DND-41 (cell line): ENCODE measurements at regions not wholly inside any gene's neighbourhood (a gene's known extent, or its start where the extent isn't known, plus 50 kb on each side); places are given as distances from the start of the nearest gene placed in this dataset.

Experiments
- ATAC-seq: fragments of 200-7000 bp; cut with Tn5 transposase; 3 replicates; pipeline ENCODE4 v1.9.1; 2021; ENCODE audit warnings: low read depth; ENCODE audit not compliant: insufficient read depth
- DNase-seq: peaks from one replicate; pipeline ENCODE4 v3.0.0-alpha.2; 2020
- H2AFZ ChIP-seq: 2 replicates; pipeline ENCODE4 v1.6.0; 2012; ENCODE audit warnings: low read depth, low read length
- H3K27ac ChIP-seq: 2 replicates; pipeline ENCODE4 v1.5.1; 2012; ENCODE audit warnings: low read length, inconsistent platforms
- H3K27me3 ChIP-seq: fragments of 200-600 bp; sonication (generic); 2 replicates; pipeline ENCODE4 v1.6.0; 2012; ENCODE audit warnings: low read length, mild to moderate bottlenecking, inconsistent platforms; ENCODE audit not compliant: insufficient read depth, poor library complexity
- H3K36me3 ChIP-seq: 2 replicates; pipeline ENCODE4 v1.5.1; 2012; ENCODE audit warnings: low read length, inconsistent platforms; ENCODE audit not compliant: insufficient read depth
- H3K4me1 ChIP-seq: 2 replicates; pipeline ENCODE4 v1.5.1; 2012; ENCODE audit warnings: mild to moderate bottlenecking, low read length; ENCODE audit not compliant: insufficient read depth
- H3K4me2 ChIP-seq: 2 replicates; pipeline ENCODE4 v1.6.0; 2012; ENCODE audit warnings: mild to moderate bottlenecking, moderate library complexity, low read length, inconsistent platforms; ENCODE audit not compliant: insufficient read depth
- H3K4me3 ChIP-seq, 2 experiments: fragments of 200-600 bp in 1 of 2; shearing (Covaris generic) in 1 of 2; 2 replicates each; pipeline ENCODE4 v1.5.1; 2012 to 2016; ENCODE audit warnings: inconsistent platforms in 2 of 2, low read length in 2 of 2, mild to moderate bottlenecking in 2 of 2, low read depth in 1 of 2, moderate library complexity in 1 of 2
- H3K79me2 ChIP-seq: 2 replicates; pipeline ENCODE4 v1.6.0; 2012; ENCODE audit warnings: low read length, inconsistent platforms; ENCODE audit not compliant: insufficient read depth
- H3K9ac ChIP-seq: 2 replicates; pipeline ENCODE4 v1.6.0; 2012; ENCODE audit warnings: low read depth, mild to moderate bottlenecking, inconsistent platforms, low read length, moderate library complexity
- H3K9me3 ChIP-seq: 2 replicates; pipeline ENCODE4 v1.5.1; 2012; ENCODE audit warnings: low read length, moderate library complexity, mild to moderate bottlenecking, inconsistent platforms; ENCODE audit not compliant: insufficient read depth, severe bottlenecking
- H4K20me1 ChIP-seq: 2 replicates; pipeline ENCODE4 v1.6.0; 2012; ENCODE audit warnings: low read length; ENCODE audit not compliant: insufficient read depth
- EZH2 ChIP-seq: IDR thresholded peaks from 3 replicates; pipeline ENCODE4 v1.6.1; 2012; ENCODE audit warnings: borderline replicate concordance, low read depth, mild to moderate bottlenecking, moderate library complexity, low read length, inconsistent platforms; ENCODE audit not compliant: severe bottlenecking
- TF ChIP-seq, protein P1 (sequence below): IDR thresholded peaks from 2 replicates; pipeline ENCODE4 v1.5.1; 2012; ENCODE audit warnings: borderline replicate concordance, low read length, moderate library complexity, mild to moderate bottlenecking; ENCODE audit not compliant: poor library complexity, severe bottlenecking; ENCODE audit errors: extremely low read depth

DNA sequence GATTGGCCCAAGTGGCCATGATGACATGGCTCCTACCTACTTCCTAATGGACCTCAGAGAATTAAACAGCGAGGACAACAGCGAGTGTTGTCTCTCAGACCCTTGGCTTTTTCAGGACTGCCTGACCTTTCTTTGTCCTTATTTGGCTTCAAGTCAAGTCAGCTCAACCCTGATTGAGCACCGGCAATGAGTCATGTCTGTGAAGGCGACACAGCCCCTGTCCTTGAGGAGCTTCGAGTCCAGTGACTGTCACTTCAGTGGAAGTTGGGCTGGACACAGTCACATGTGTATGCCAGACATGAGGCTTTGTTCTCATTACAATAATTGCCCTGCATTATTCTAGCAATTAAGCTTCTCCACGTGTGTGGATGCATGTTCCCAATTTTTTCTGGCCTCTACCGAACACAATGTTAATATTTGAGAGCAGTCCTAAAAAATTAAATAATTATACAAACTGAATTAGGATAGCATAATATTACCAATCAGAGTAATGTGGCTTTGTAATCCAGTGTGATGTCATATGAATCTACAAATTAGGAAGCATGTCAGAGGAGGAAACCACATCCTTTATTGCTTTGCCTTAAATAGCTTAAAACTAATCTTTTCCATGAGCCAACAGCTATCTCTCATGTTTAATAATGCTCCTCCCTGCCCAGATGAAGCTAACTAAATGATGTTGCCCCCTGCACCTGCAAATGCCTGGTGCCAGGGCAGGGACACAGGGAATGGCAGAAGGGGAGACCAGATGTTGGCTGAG is 178.6 kb downstream of the CDH26 start:
- TF ChIP-seq, protein P1, sequence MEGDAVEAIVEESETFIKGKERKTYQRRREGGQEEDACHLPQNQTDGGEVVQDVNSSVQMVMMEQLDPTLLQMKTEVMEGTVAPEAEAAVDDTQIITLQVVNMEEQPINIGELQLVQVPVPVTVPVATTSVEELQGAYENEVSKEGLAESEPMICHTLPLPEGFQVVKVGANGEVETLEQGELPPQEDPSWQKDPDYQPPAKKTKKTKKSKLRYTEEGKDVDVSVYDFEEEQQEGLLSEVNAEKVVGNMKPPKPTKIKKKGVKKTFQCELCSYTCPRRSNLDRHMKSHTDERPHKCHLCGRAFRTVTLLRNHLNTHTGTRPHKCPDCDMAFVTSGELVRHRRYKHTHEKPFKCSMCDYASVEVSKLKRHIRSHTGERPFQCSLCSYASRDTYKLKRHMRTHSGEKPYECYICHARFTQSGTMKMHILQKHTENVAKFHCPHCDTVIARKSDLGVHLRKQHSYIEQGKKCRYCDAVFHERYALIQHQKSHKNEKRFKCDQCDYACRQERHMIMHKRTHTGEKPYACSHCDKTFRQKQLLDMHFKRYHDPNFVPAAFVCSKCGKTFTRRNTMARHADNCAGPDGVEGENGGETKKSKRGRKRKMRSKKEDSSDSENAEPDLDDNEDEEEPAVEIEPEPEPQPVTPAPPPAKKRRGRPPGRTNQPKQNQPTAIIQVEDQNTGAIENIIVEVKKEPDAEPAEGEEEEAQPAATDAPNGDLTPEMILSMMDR, result no peak
- no peak for TF ChIP-seq EZH2

GRCh38 chr20:60137657-60138245 is 179.5 kb downstream of the CDH26 start:
- no peak overlapping the region for H3K9ac ChIP-seq
- H3K4me1 ChIP-seq, result peaks cover 14% of the 10 kb centered on the region
- H3K27ac ChIP-seq, result no peak overlapping the region
- H3K9me3 ChIP-seq, result no peaks in the 10 kb centered on the region
- peaks cover 30% of the 10 kb centered on the region for H4K20me1 ChIP-seq
- peak; percentile 65 for ATAC-seq
- H3K36me3 ChIP-seq, result peaks cover 33% of the 10 kb centered on the region
- peak; percentile 42 for DNase-seq
- H3K4me3 ChIP-seq, result no peak overlapping the region
- no peaks in the 10 kb centered on the region for H3K27me3 ChIP-seq
- peaks cover 24% of the 10 kb centered on the region; the same call in 1 of the 2 replicates for H3K79me2 ChIP-seq
- TF ChIP-seq, protein P1, result peak; percentile 71
- no peak for TF ChIP-seq EZH2
- no peak overlapping the region for H3K4me2 ChIP-seq
- no peak overlapping the region for H2AFZ ChIP-seq

More for the DNA sequence above, 178.6 kb downstream of the CDH26 start:
- peaks cover 21% of the 10 kb centered on the region for H3K4me1 ChIP-seq
- peaks cover 35% of the 10 kb centered on the region for H3K36me3 ChIP-seq
- H2AFZ ChIP-seq, result no peak overlapping the region
- H3K9ac ChIP-seq, result no peak overlapping the region
- no peak overlapping the region for H3K4me3 ChIP-seq
- DNase-seq (no peak), ATAC-seq (peak; percentile 51)
- peak overlapping the region; percentile 43; the same call in 1 of the 2 replicates for H3K27ac ChIP-seq
- H3K27me3 ChIP-seq, result no peaks in the 10 kb centered on the region
- peaks cover 32% of the 10 kb centered on the region; the same call in 1 of the 2 replicates for H3K79me2 ChIP-seq
- H3K9me3 ChIP-seq, result no peaks in the 10 kb centered on the region
- peaks cover 38% of the 10 kb centered on the region for H4K20me1 ChIP-seq
- no peak overlapping the region for H3K4me2 ChIP-seq

- Histone ChIP-seq H3K36me3 (peaks cover 31% of the 10 kb centered on the region), H3K79me2 (peaks cover 22% of the 10 kb centered on the region; the same call in 1 of the 2 replicates), H4K20me1 (peaks cover 28% of the 10 kb centered on the region), H3K4me1 (peaks cover 10% of the 10 kb centered on the region), H2AFZ (no peak overlapping the region), H3K27me3 (no peaks in the 10 kb centered on the region), H3K9ac (no peak overlapping the region), H3K4me2 (no peak overlapping the region), H3K4me3 (no peak overlapping the region), H3K9me3 (no peaks in the 10 kb centered on the region), H3K27ac (0 out of 2 replicates have a peak overlapping the region, but pooled peaks have one; percentile 5)
- ATAC-seq, result no peak; the same call in 2 of the 3 replicates
- DNase-seq, result no peak
- TF ChIP-seq, protein P1, result no peak
- TF ChIP-seq EZH2, result no peak
Observed at GRCh38 chr20:60138256-60139220, 180.3 kb downstream of the CDH26 start.
